ENCODE measurements at regions not wholly inside any gene's neighbourhood (a gene's known extent, or its start where the extent isn't known, plus 50 kb on each side); places are given as distances from the start of the nearest gene placed in this dataset.

- TF ChIP-seq CTCF (IDR thresholded peaks at IDR 0.05; ENCODE audit: insufficient read depth, low read length, poor library complexity, severe bottlenecking): no peak
- Histone ChIP-seq H3K36me3 (ENCODE audit: control insufficient read depth, insufficient read depth, low read length) (no peaks in the 10 kb centered on the region), H3K27me3 (ENCODE audit: control insufficient read depth, insufficient read depth, low read length) (no peaks in the 10 kb centered on the region), H3K4me3 (ENCODE audit: low read depth, low read length) (no peak overlapping the region)
- DNase-seq (ENCODE audit: low read depth): no peak
These were observed 128.4 kb downstream of the NTMT2 start for GRCh38 chr1:170274131-170274501.

- Histone ChIP-seq H3K27me3 (ENCODE audit: control insufficient read depth, insufficient read depth, low read length) (no peaks in the 10 kb centered on the region), H3K36me3 (ENCODE audit: control insufficient read depth, insufficient read depth, low read length) (no peaks in the 10 kb centered on the region)
- no peak for DNase-seq (ENCODE audit: low read depth)
These were observed 132.2 kb downstream of the NTMT2 start for GRCh38 chr1:170277985-170278384.

GRCh38 chr1:170284016-170284415 lies 138.3 kb downstream of the NTMT2 start:
- DNase-seq (ENCODE audit: low read depth): no peak
- Histone ChIP-seq H3K4me3 (ENCODE audit: low read depth, low read length) (no peak overlapping the region), H3K36me3 (ENCODE audit: control insufficient read depth, insufficient read depth, low read length) (no peaks in the 10 kb centered on the region), H3K27me3 (ENCODE audit: control insufficient read depth, insufficient read depth, low read length) (no peaks in the 10 kb centered on the region)
- TF ChIP-seq CTCF (IDR thresholded peaks at IDR 0.05; ENCODE audit: insufficient read depth, low read length, poor library complexity, severe bottlenecking): no peak

More at GRCh38 chr1:170277985-170278384, 132.2 kb downstream of the NTMT2 start:
- TF ChIP-seq CTCF (IDR thresholded peaks at IDR 0.05; ENCODE audit: insufficient read depth, low read length, poor library complexity, severe bottlenecking): no peak
- no peak overlapping the region for H3K4me3 ChIP-seq (ENCODE audit: low read depth, low read length)

GRCh38 chr1:170284512-170284911 lies 138.8 kb downstream of the NTMT2 start:
- no peak overlapping the region for H3K4me3 ChIP-seq (ENCODE audit: low read depth, low read length)
- no peak for TF ChIP-seq CTCF (IDR thresholded peaks at IDR 0.05; ENCODE audit: insufficient read depth, low read length, poor library complexity, severe bottlenecking)
- no peaks in the 10 kb centered on the region for H3K36me3 ChIP-seq (ENCODE audit: control insufficient read depth, insufficient read depth, low read length)
- no peaks in the 10 kb centered on the region for H3K27me3 ChIP-seq (ENCODE audit: control insufficient read depth, insufficient read depth, low read length)
- no peak for DNase-seq (ENCODE audit: low read depth)

GRCh38 chr1:170284951-170285350 lies 139.2 kb downstream of the NTMT2 start:
- no peaks in the 10 kb centered on the region for H3K36me3 ChIP-seq (ENCODE audit: control insufficient read depth, insufficient read depth, low read length)
- H3K27me3 ChIP-seq (ENCODE audit: control insufficient read depth, insufficient read depth, low read length): no peaks in the 10 kb centered on the region
- no peak for DNase-seq (ENCODE audit: low read depth)
- no peak for TF ChIP-seq CTCF (IDR thresholded peaks at IDR 0.05; ENCODE audit: insufficient read depth, low read length, poor library complexity, severe bottlenecking)
- H3K4me3 ChIP-seq (ENCODE audit: low read depth, low read length): no peak overlapping the region

GRCh38 chr1:170288155-170288554 lies 142.4 kb downstream of the NTMT2 start:
- no peaks in the 10 kb centered on the region for H3K27me3 ChIP-seq (ENCODE audit: control insufficient read depth, insufficient read depth, low read length)
- no peak for DNase-seq (ENCODE audit: low read depth)
- no peak overlapping the region for H3K4me3 ChIP-seq (ENCODE audit: low read depth, low read length)
- no peaks in the 10 kb centered on the region for H3K36me3 ChIP-seq (ENCODE audit: control insufficient read depth, insufficient read depth, low read length)
- no peak for TF ChIP-seq CTCF (IDR thresholded peaks at IDR 0.05; ENCODE audit: insufficient read depth, low read length, poor library complexity, severe bottlenecking)
